ENCODE measurements at regions not wholly inside any gene's neighbourhood (a gene's known extent, or its start where the extent isn't known, plus 50 kb on each side); places are given as distances from the start of the nearest gene placed in this dataset.

- DNase-seq = no peak
- Mint-ChIP-seq H3K27me3 (no peaks in the 10 kb centered on the region), H3K9me3 (peaks cover 6% of the 10 kb centered on the region), H3K27ac (no peak overlapping the region), H3K36me3 (no peaks in the 10 kb centered on the region), H3K4me1 (no peaks in the 10 kb centered on the region), H3K4me3 (no peak overlapping the region)
Measured at GRCh38 chr13:90105276-90105675, 1242.2 kb upstream of the MIR17HG start.

- Mint-ChIP-seq H3K27ac (no peak overlapping the region), H3K4me1 (no peaks in the 10 kb centered on the region), H3K4me3 (no peak overlapping the region), H3K27me3 (no peaks in the 10 kb centered on the region), H3K9me3 (peaks cover 6% of the 10 kb centered on the region), H3K36me3 (no peaks in the 10 kb centered on the region)
- no peak for DNase-seq
Measured at GRCh38 chr13:90105849-90106496, 1241.5 kb upstream of the MIR17HG start.

- DNase-seq = no peak
- Mint-ChIP-seq H3K27me3 (no peaks in the 10 kb centered on the region), H3K27ac (no peak overlapping the region), H3K9me3 (peaks cover 7% of the 10 kb centered on the region), H3K36me3 (no peaks in the 10 kb centered on the region), H3K4me3 (no peak overlapping the region), H3K4me1 (no peaks in the 10 kb centered on the region)
Measured at GRCh38 chr13:90107661-90108060, 1239.8 kb upstream of the MIR17HG start.

- H3K27ac Mint-ChIP-seq = no peak overlapping the region
- DNase-seq = no peak
- no peaks in the 10 kb centered on the region for H3K4me1 Mint-ChIP-seq
- no peaks in the 10 kb centered on the region for H3K27me3 Mint-ChIP-seq
- peaks cover 9% of the 10 kb centered on the region for H3K9me3 Mint-ChIP-seq
- no peak overlapping the region for H3K4me3 Mint-ChIP-seq
- no peaks in the 10 kb centered on the region for H3K36me3 Mint-ChIP-seq
Measured at GRCh38 chr13:90108547-90108946, 1238.9 kb upstream of the MIR17HG start.

- Mint-ChIP-seq H3K36me3 (no peaks in the 10 kb centered on the region), H3K4me1 (no peaks in the 10 kb centered on the region), H3K27me3 (no peaks in the 10 kb centered on the region), H3K27ac (no peak overlapping the region), H3K9me3 (peaks cover 8% of the 10 kb centered on the region), H3K4me3 (no peak overlapping the region)
- no peak for DNase-seq
Measured at GRCh38 chr13:90116121-90116520, 1231.4 kb upstream of the MIR17HG start.

- no peaks in the 10 kb centered on the region for H3K36me3 Mint-ChIP-seq
- no peak for DNase-seq
- no peak overlapping the region for H3K27ac Mint-ChIP-seq
- no peak overlapping the region for H3K4me3 Mint-ChIP-seq
- no peaks in the 10 kb centered on the region for H3K27me3 Mint-ChIP-seq
- no peaks in the 10 kb centered on the region for H3K4me1 Mint-ChIP-seq
- peaks cover 5% of the 10 kb centered on the region for H3K9me3 Mint-ChIP-seq
Measured at GRCh38 chr13:90118467-90119071, 1228.9 kb upstream of the MIR17HG start.

GRCh38 chr13:90120026-90120425 is 1227.5 kb upstream of the MIR17HG start:
- Mint-ChIP-seq H3K4me1 (no peaks in the 10 kb centered on the region), H3K4me3 (no peak overlapping the region), H3K27ac (no peak overlapping the region), H3K27me3 (no peaks in the 10 kb centered on the region), H3K9me3 (peaks cover 5% of the 10 kb centered on the region), H3K36me3 (no peaks in the 10 kb centered on the region)
- DNase-seq = no peak

- no peak for DNase-seq
- Mint-ChIP-seq H3K4me3 (no peak overlapping the region), H3K36me3 (no peaks in the 10 kb centered on the region), H3K27me3 (no peaks in the 10 kb centered on the region), H3K27ac (no peak overlapping the region), H3K9me3 (peaks cover 7% of the 10 kb centered on the region), H3K4me1 (no peaks in the 10 kb centered on the region)
Measured at GRCh38 chr13:90121784-90122183, 1225.7 kb upstream of the MIR17HG start.

GRCh38 chr13:90122531-90122930 is 1225.0 kb upstream of the MIR17HG start:
- no peak overlapping the region for H3K27ac Mint-ChIP-seq
- H3K4me1 Mint-ChIP-seq = no peaks in the 10 kb centered on the region
- no peaks in the 10 kb centered on the region for H3K27me3 Mint-ChIP-seq

GRCh38 chr13:90135558-90135957 is 1211.9 kb upstream of the MIR17HG start:
- Mint-ChIP-seq H3K4me3 (no peak overlapping the region), H3K36me3 (no peaks in the 10 kb centered on the region), H3K4me1 (no peaks in the 10 kb centered on the region), H3K9me3 (peaks cover 2% of the 10 kb centered on the region), H3K27ac (no peak overlapping the region), H3K27me3 (no peaks in the 10 kb centered on the region)
- DNase-seq = no peak

More at GRCh38 chr13:90122531-90122930, 1225.0 kb upstream of the MIR17HG start:
- peaks cover 7% of the 10 kb centered on the region for H3K9me3 Mint-ChIP-seq
- no peaks in the 10 kb centered on the region for H3K36me3 Mint-ChIP-seq
- DNase-seq = no peak
- no peak overlapping the region for H3K4me3 Mint-ChIP-seq

- Mint-ChIP-seq H3K27me3 (no peaks in the 10 kb centered on the region), H3K9me3 (peaks cover 2% of the 10 kb centered on the region), H3K4me3 (no peak overlapping the region), H3K4me1 (no peaks in the 10 kb centered on the region), H3K36me3 (no peaks in the 10 kb centered on the region), H3K27ac (no peak overlapping the region)
- no peak for DNase-seq
Measured at GRCh38 chr13:90142251-90142650, 1205.2 kb upstream of the MIR17HG start.

GRCh38 chr13:90154311-90154960 is 1193.1 kb upstream of the MIR17HG start:
- Mint-ChIP-seq H3K4me1 (no peaks in the 10 kb centered on the region), H3K27me3 (no peaks in the 10 kb centered on the region), H3K27ac (no peak overlapping the region), H3K9me3 (peaks cover 3% of the 10 kb centered on the region), H3K4me3 (no peak overlapping the region), H3K36me3 (no peaks in the 10 kb centered on the region)
- no peak for DNase-seq

GRCh38 chr13:90156390-90156789 is 1191.1 kb upstream of the MIR17HG start:
- DNase-seq = no peak
- Mint-ChIP-seq H3K4me1 (no peaks in the 10 kb centered on the region), H3K36me3 (no peaks in the 10 kb centered on the region), H3K27ac (no peak overlapping the region), H3K9me3 (peaks cover 3% of the 10 kb centered on the region), H3K27me3 (no peaks in the 10 kb centered on the region), H3K4me3 (no peak overlapping the region)

GRCh38 chr13:90168953-90169352 is 1178.5 kb upstream of the MIR17HG start:
- no peak for DNase-seq
- Mint-ChIP-seq H3K4me3 (no peak overlapping the region), H3K36me3 (no peaks in the 10 kb centered on the region), H3K9me3 (peaks cover 6% of the 10 kb centered on the region), H3K27ac (no peak overlapping the region), H3K27me3 (no peaks in the 10 kb centered on the region), H3K4me1 (no peaks in the 10 kb centered on the region)

GRCh38 chr13:90170208-90170607 is 1177.3 kb upstream of the MIR17HG start:
- no peak for DNase-seq
- H3K4me1 Mint-ChIP-seq = no peaks in the 10 kb centered on the region
- H3K27ac Mint-ChIP-seq = no peak overlapping the region
- no peaks in the 10 kb centered on the region for H3K27me3 Mint-ChIP-seq
- H3K9me3 Mint-ChIP-seq = peaks cover 6% of the 10 kb centered on the region
- H3K4me3 Mint-ChIP-seq = no peak overlapping the region
- no peaks in the 10 kb centered on the region for H3K36me3 Mint-ChIP-seq

GRCh38 chr13:90171649-90172048 is 1175.8 kb upstream of the MIR17HG start:
- Mint-ChIP-seq H3K4me3 (no peak overlapping the region), H3K9me3 (peaks cover 5% of the 10 kb centered on the region), H3K27me3 (no peaks in the 10 kb centered on the region), H3K36me3 (no peaks in the 10 kb centered on the region), H3K4me1 (no peaks in the 10 kb centered on the region), H3K27ac (no peak overlapping the region)
- no peak for DNase-seq

All from activated naive CD8-positive, alpha-beta T cell treated with anti-CD3 and anti-CD28 coated beads for 36 hours (primary cell).